HEK293 (cell line): ENCODE measurements at regions not wholly inside any gene's neighbourhood (a gene's known extent, or its start where the extent isn't known, plus 50 kb on each side); places are given as distances from the start of the nearest gene placed in this dataset.

ENCODE experiments used
- CTCF ChIA-PET: fragments of 350-600 bp; formaldehyde crosslinking; extraction: SDS; loops from one replicate; lab custom pipeline; 2021; ENCODE audit warnings: antibody characterized with exemption; lab: Yijun Ruan, JAX
- POLR2A ChIA-PET: fragments of 300-600 bp; formaldehyde crosslinking; extraction: SDS; loops from one replicate; lab custom pipeline; 2020; ENCODE audit warnings: antibody characterized with exemption, inconsistent platforms; lab: Yijun Ruan, JAX
- H3K27ac ChIP-seq: fragments of 200-500 bp; sonication (Bioruptor generic); 2 replicates; pipeline ENCODE4 v1.5.1; 2014; ENCODE audit warnings: low read depth, low read length, control low read depth, inconsistent platforms; ENCODE audit errors: extremely low read depth
- H3K36me3 ChIP-seq, 2 experiments: fragments of 200-500 bp in 1 of 2; sonication (Bioruptor generic) in 1 of 2; 1 replicate in 1 of 2; 2 replicates in 1 of 2; pipeline ENCODE4 v1.5.1; 2014 to 2017; ENCODE audit warnings: inconsistent platforms in 2 of 2, low read length in 2 of 2; ENCODE audit not compliant: control insufficient read depth in 2 of 2, insufficient read depth in 1 of 2
- H3K4me1 ChIP-seq: fragments of 200-500 bp; sonication (Bioruptor generic); 2 replicates; pipeline ENCODE4 v1.5.1; 2014; ENCODE audit warnings: mild to moderate bottlenecking, low read length, inconsistent platforms; ENCODE audit not compliant: control insufficient read depth, insufficient read depth
- H3K4me3 ChIP-seq: 2 replicates; pipeline ENCODE4 v1.5.1; 2011; ENCODE audit warnings: low read depth, mild to moderate bottlenecking, control low read depth, low read length, moderate library complexity
- H3K9me3 ChIP-seq: fragments of 200-500 bp; sonication (Bioruptor generic); 2 replicates; pipeline ENCODE4 v1.5.1; 2014; ENCODE audit warnings: low read depth, low read length, inconsistent platforms; ENCODE audit not compliant: control insufficient read depth, insufficient read depth
- GLIS1 ChIP-seq: fragments of 450-650 bp; formaldehyde crosslinking; IDR thresholded peaks from 2 replicates; pipeline ENCODE4 v1.5.1; 2016; ENCODE audit warnings: missing biosample characterization, missing genetic modification characterization
- OVOL3 ChIP-seq: fragments of 450-650 bp; formaldehyde crosslinking; IDR thresholded peaks from 2 replicates; pipeline ENCODE4 v1.5.1; 2016; ENCODE audit warnings: missing biosample characterization, missing genetic modification characterization
- ZIC2 ChIP-seq: fragments of 450-650 bp; formaldehyde crosslinking; IDR thresholded peaks from 2 replicates; pipeline ENCODE4 v1.5.1; 2016; ENCODE audit warnings: missing biosample characterization, missing genetic modification characterization
- ZNF10 ChIP-seq: fragments of 450-650 bp; formaldehyde crosslinking; IDR thresholded peaks from 2 replicates; pipeline ENCODE4 v1.5.1; 2017; ENCODE audit warnings: missing biosample characterization, missing genetic modification characterization
- ZNF274 ChIP-seq, 2 experiments: fragments of 200-500 bp in 1 of 2; fragments of 450-650 bp in 1 of 2; sonication (Bioruptor generic) in 1 of 2; formaldehyde crosslinking in 1 of 2; IDR thresholded peaks; 2 replicates each; pipeline versions ENCODE4 v1.5.1 to v1.6.1; 2014 to 2016; ENCODE audit warnings: borderline replicate concordance in 1 of 2, inconsistent platforms in 1 of 2, low read length in 1 of 2, missing biosample characterization in 1 of 2, missing genetic modification characterization in 1 of 2
- ZNF302 ChIP-seq: fragments of 450-650 bp; formaldehyde crosslinking; IDR thresholded peaks from 2 replicates; pipeline ENCODE4 v1.5.1; 2016; ENCODE audit warnings: missing biosample characterization, missing genetic modification characterization, low read depth
- ZNF335 ChIP-seq: fragments of 450-650 bp; formaldehyde crosslinking; conservative IDR thresholded peaks from 2 replicates; pipeline ENCODE4 v1.5.1; 2016; ENCODE audit warnings: missing biosample characterization, missing genetic modification characterization
- ZNF501 ChIP-seq: fragments of 450-650 bp; formaldehyde crosslinking; IDR thresholded peaks from 2 replicates; pipeline ENCODE4 v1.5.1; 2016; ENCODE audit warnings: missing biosample characterization, missing genetic modification characterization
- ZNF629 ChIP-seq: fragments of 450-650 bp; formaldehyde crosslinking; IDR thresholded peaks from 2 replicates; pipeline ENCODE4 v1.5.1; 2017; ENCODE audit warnings: missing biosample characterization, missing genetic modification characterization
- ZNF677 ChIP-seq: fragments of 450-650 bp; IDR thresholded peaks from 2 replicates; pipeline ENCODE4 v1.5.0; 2018; ENCODE audit warnings: missing biosample characterization, mild to moderate bottlenecking, missing genetic modification characterization, moderate library complexity
- TF ChIP-seq, protein P1 (sequence below): fragments of 450-650 bp; formaldehyde crosslinking; IDR thresholded peaks from 2 replicates; pipeline ENCODE4 v1.5.1; 2016; ENCODE audit warnings: missing biosample characterization, missing genetic modification characterization
- TF ChIP-seq, protein P2 (sequence below): sonication (generic); formaldehyde crosslinking; IDR thresholded peaks from 2 replicates; pipeline ENCODE4 v1.8.1; 2022; ENCODE audit warnings: mild to moderate bottlenecking, moderate library complexity, missing genetic modification reagents
- TF ChIP-seq, protein P3 (sequence below): fragments of 450-650 bp; formaldehyde crosslinking; IDR thresholded peaks from 2 replicates; pipeline ENCODE4 v1.5.1; 2016; ENCODE audit warnings: missing biosample characterization, missing genetic modification characterization, borderline replicate concordance
- TF ChIP-seq, protein P4 (sequence below): fragments of 450-650 bp; formaldehyde crosslinking; IDR thresholded peaks from 2 replicates; pipeline ENCODE4 v1.5.1; 2016; ENCODE audit warnings: missing biosample characterization, missing genetic modification characterization
- TF ChIP-seq, protein P5 (sequence below): fragments of 450-650 bp; formaldehyde crosslinking; IDR thresholded peaks from 2 replicates; pipeline ENCODE4 v1.5.1; 2016; ENCODE audit warnings: missing biosample characterization, missing genetic modification characterization, borderline replicate concordance
- TF ChIP-seq, protein P6 (sequence below): IDR thresholded peaks from 2 replicates; pipeline ENCODE4 v1.6.1; 2011; ENCODE audit warnings: mild to moderate bottlenecking, low read depth, low read length, borderline replicate concordance

DNA sequence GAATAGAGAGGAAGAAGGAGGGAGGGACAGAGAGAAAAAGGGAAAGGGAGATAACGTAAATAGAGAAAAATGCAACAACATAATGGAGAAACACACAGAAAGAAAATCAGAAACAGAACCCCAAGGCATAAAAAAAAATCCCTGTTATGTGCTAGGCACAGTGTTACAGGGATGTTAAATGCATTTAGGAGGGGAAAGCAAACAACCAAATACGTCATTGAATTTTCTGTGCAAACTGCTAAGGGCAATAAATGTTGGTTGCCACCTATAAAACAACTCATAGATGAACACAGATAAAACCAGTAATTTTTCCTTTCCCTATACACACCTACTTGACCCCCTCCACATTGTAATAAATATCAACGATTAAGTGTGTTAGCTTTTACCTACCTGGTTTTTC lies 51.3 kb upstream of the ASTN2 start (continued):
- TF ChIP-seq, protein P1, sequence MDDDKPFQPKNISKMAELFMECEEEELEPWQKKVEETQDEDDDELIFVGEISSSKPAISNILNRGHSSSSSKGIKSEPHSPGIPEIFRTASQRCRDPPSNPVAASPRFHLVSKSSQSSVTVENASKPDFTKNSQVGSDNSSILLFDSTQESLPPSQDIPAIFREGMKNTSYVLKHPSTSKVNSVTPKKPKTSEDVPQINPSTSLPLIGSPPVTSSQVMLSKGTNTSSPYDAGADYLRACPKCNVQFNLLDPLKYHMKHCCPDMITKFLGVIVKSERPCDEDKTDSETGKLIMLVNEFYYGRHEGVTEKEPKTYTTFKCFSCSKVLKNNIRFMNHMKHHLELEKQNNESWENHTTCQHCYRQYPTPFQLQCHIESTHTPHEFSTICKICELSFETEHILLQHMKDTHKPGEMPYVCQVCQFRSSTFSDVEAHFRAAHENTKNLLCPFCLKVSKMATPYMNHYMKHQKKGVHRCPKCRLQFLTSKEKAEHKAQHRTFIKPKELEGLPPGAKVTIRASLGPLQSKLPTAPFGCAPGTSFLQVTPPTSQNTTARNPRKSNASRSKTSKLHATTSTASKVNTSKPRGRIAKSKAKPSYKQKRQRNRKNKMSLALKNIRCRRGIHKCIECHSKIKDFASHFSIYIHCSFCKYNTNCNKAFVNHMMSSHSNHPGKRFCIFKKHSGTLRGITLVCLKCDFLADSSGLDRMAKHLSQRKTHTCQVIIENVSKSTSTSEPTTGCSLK (tag by site-specific recombination): no peak
- TF ChIP-seq, all 188 proteins: peak for 0

DNA sequence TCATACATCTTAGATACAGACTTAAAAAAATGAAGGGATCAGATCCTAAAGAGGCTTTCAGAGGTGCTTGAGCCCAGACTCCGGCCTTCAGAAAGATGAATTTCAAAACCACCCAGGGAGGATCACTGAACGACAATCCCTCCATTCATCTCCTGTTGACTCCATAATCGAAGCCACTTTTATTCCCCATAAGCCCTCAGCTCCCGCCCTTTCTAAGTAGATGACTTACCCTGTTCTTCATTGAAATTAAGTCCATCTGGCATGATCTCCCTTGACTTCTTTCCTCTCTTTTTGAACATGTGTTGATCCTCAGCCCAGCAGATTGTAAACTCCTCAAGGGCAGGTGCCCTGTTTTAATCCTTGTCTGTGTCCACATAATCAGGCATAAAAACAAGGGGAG lies 50.8 kb upstream of the ASTN2 start:
- ChIA-PET POLR2A (no interaction called here), CTCF (interaction anchor here (1.1 kb wide), 2 partner anchors 21 to 91 kb away, joined by 3 to 4 read pairs; no protein-coding TSS in a partner anchor)
- Histone ChIP-seq H3K36me3 (no peaks in the 10 kb centered on the region), H3K9me3 (no peaks in the 10 kb centered on the region), H3K27ac (no peak overlapping the region), H3K4me3 (no peak overlapping the region), H3K4me1 (no peaks in the 10 kb centered on the region; the same call in 1 of the 2 replicates)
- TF ChIP-seq ZNF501 (tag by site-specific recombination): no peak
- TF ChIP-seq, protein P2, sequence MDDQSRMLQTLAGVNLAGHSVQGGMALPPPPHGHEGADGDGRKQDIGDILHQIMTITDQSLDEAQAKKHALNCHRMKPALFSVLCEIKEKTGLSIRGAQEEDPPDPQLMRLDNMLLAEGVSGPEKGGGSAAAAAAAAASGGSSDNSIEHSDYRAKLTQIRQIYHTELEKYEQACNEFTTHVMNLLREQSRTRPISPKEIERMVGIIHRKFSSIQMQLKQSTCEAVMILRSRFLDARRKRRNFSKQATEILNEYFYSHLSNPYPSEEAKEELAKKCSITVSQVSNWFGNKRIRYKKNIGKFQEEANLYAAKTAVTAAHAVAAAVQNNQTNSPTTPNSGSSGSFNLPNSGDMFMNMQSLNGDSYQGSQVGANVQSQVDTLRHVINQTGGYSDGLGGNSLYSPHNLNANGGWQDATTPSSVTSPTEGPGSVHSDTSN (CRISPR knock-in tag): no peak
- no peak for TF ChIP-seq ZNF10 (tag by site-specific recombination)
- no peak for TF ChIP-seq ZNF302 (tag by site-specific recombination)
- TF ChIP-seq GLIS1 (tag by site-specific recombination): no peak
- TF ChIP-seq ZNF677: no peak
- TF ChIP-seq ZNF629 (tag by site-specific recombination): no peak
- no peak for TF ChIP-seq ZNF274 (IDR thresholded peaks at IDR 0.05; ENCODE audit: low read length)
- TF ChIP-seq ZNF274 (tag by site-specific recombination; IDR thresholded peaks at IDR 0.05; ENCODE audit: borderline replicate concordance): no peak
- no peak for TF ChIP-seq ZNF335 (tag by site-specific recombination)
- TF ChIP-seq OVOL3 (tag by site-specific recombination): no peak
- TF ChIP-seq, protein P3, sequence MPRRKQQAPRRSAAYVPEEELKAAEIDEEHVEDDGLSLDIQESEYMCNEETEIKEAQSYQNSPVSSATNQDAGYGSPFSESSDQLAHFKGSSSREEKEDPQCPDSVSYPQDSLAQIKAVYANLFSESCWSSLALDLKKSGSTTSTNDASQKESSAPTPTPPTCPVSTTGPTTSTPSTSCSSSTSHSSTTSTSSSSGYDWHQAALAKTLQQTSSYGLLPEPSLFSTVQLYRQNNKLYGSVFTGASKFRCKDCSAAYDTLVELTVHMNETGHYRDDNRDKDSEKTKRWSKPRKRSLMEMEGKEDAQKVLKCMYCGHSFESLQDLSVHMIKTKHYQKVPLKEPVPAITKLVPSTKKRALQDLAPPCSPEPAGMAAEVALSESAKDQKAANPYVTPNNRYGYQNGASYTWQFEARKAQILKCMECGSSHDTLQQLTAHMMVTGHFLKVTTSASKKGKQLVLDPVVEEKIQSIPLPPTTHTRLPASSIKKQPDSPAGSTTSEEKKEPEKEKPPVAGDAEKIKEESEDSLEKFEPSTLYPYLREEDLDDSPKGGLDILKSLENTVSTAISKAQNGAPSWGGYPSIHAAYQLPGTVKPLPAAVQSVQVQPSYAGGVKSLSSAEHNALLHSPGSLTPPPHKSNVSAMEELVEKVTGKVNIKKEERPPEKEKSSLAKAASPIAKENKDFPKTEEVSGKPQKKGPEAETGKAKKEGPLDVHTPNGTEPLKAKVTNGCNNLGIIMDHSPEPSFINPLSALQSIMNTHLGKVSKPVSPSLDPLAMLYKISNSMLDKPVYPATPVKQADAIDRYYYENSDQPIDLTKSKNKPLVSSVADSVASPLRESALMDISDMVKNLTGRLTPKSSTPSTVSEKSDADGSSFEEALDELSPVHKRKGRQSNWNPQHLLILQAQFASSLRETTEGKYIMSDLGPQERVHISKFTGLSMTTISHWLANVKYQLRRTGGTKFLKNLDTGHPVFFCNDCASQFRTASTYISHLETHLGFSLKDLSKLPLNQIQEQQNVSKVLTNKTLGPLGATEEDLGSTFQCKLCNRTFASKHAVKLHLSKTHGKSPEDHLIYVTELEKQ: no peak
- TF ChIP-seq, protein P4, sequence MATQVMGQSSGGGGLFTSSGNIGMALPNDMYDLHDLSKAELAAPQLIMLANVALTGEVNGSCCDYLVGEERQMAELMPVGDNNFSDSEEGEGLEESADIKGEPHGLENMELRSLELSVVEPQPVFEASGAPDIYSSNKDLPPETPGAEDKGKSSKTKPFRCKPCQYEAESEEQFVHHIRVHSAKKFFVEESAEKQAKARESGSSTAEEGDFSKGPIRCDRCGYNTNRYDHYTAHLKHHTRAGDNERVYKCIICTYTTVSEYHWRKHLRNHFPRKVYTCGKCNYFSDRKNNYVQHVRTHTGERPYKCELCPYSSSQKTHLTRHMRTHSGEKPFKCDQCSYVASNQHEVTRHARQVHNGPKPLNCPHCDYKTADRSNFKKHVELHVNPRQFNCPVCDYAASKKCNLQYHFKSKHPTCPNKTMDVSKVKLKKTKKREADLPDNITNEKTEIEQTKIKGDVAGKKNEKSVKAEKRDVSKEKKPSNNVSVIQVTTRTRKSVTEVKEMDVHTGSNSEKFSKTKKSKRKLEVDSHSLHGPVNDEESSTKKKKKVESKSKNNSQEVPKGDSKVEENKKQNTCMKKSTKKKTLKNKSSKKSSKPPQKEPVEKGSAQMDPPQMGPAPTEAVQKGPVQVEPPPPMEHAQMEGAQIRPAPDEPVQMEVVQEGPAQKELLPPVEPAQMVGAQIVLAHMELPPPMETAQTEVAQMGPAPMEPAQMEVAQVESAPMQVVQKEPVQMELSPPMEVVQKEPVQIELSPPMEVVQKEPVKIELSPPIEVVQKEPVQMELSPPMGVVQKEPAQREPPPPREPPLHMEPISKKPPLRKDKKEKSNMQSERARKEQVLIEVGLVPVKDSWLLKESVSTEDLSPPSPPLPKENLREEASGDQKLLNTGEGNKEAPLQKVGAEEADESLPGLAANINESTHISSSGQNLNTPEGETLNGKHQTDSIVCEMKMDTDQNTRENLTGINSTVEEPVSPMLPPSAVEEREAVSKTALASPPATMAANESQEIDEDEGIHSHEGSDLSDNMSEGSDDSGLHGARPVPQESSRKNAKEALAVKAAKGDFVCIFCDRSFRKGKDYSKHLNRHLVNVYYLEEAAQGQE: no peak
- TF ChIP-seq ZIC2: no peak
- TF ChIP-seq, protein P5, sequence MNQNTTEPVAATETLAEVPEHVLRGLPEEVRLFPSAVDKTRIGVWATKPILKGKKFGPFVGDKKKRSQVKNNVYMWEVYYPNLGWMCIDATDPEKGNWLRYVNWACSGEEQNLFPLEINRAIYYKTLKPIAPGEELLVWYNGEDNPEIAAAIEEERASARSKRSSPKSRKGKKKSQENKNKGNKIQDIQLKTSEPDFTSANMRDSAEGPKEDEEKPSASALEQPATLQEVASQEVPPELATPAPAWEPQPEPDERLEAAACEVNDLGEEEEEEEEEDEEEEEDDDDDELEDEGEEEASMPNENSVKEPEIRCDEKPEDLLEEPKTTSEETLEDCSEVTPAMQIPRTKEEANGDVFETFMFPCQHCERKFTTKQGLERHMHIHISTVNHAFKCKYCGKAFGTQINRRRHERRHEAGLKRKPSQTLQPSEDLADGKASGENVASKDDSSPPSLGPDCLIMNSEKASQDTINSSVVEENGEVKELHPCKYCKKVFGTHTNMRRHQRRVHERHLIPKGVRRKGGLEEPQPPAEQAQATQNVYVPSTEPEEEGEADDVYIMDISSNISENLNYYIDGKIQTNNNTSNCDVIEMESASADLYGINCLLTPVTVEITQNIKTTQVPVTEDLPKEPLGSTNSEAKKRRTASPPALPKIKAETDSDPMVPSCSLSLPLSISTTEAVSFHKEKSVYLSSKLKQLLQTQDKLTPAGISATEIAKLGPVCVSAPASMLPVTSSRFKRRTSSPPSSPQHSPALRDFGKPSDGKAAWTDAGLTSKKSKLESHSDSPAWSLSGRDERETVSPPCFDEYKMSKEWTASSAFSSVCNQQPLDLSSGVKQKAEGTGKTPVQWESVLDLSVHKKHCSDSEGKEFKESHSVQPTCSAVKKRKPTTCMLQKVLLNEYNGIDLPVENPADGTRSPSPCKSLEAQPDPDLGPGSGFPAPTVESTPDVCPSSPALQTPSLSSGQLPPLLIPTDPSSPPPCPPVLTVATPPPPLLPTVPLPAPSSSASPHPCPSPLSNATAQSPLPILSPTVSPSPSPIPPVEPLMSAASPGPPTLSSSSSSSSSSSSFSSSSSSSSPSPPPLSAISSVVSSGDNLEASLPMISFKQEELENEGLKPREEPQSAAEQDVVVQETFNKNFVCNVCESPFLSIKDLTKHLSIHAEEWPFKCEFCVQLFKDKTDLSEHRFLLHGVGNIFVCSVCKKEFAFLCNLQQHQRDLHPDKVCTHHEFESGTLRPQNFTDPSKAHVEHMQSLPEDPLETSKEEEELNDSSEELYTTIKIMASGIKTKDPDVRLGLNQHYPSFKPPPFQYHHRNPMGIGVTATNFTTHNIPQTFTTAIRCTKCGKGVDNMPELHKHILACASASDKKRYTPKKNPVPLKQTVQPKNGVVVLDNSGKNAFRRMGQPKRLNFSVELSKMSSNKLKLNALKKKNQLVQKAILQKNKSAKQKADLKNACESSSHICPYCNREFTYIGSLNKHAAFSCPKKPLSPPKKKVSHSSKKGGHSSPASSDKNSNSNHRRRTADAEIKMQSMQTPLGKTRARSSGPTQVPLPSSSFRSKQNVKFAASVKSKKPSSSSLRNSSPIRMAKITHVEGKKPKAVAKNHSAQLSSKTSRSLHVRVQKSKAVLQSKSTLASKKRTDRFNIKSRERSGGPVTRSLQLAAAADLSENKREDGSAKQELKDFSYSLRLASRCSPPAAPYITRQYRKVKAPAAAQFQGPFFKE (tag by site-specific recombination): no peak
- TF ChIP-seq, protein P6, sequence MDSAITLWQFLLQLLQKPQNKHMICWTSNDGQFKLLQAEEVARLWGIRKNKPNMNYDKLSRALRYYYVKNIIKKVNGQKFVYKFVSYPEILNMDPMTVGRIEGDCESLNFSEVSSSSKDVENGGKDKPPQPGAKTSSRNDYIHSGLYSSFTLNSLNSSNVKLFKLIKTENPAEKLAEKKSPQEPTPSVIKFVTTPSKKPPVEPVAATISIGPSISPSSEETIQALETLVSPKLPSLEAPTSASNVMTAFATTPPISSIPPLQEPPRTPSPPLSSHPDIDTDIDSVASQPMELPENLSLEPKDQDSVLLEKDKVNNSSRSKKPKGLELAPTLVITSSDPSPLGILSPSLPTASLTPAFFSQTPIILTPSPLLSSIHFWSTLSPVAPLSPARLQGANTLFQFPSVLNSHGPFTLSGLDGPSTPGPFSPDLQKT: no peak
